Esophagus squamous epithelium (tissue), 5 donors: ENCODE measurements at regions not wholly inside any gene's neighbourhood (a gene's known extent, or its start where the extent isn't known, plus 50 kb on each side); places are given as distances from the start of the nearest gene placed in this dataset.

Source experiments
- DNase-seq: peaks from one replicate; lab custom pipeline; 2025; lab: John Stamatoyannopoulos, UW
- H3K27ac ChIP-seq, 4 donors: fragments of 200-600 bp; sonication (generic); one replicate each; pipeline ENCODE4 v1.5.1; 2016 to 2019; ENCODE audit warnings: mild to moderate bottlenecking in 1 of 4
- H3K27me3 ChIP-seq, 4 donors: fragments of 200-600 bp; sonication (generic); 1 replicate in 3 of 4; 2 replicates in 1 of 4; pipeline versions ENCODE4 v1.5.1 to v1.6.0; 2017 to 2021; ENCODE audit warnings: antibody characterized with exemption in 1 of 4
- H3K36me3 ChIP-seq, 3 donors: fragments of 200-600 bp; sonication (generic); one replicate each; pipeline ENCODE4 v1.5.1; 2016 to 2019
- H3K4me1 ChIP-seq, 3 donors: fragments of 200-600 bp; sonication (generic); one replicate each; pipeline ENCODE4 v1.5.1; 2017 to 2019
- H3K4me3 ChIP-seq, 4 donors: fragments of 200-600 bp; sonication (generic); 1 replicate in 3 of 4; 2 replicates in 1 of 4; pipeline ENCODE4 v1.5.1; 2016 to 2019; ENCODE audit warnings: mild to moderate bottlenecking in 2 of 4, moderate library complexity in 1 of 4
- H3K9me3 ChIP-seq, 3 donors: fragments of 200-600 bp; sonication (generic); one replicate each; pipeline ENCODE4 v1.5.1; 2016 to 2019
- CTCF ChIP-seq, 6 experiments: fragments of 450-650 bp in 4 of 6; fragments of 200-600 bp in 2 of 6; sonication (generic) in 2 of 6; IDR thresholded peaks; one replicate each; pipeline ENCODE4 v1.5.1; 2016 to 2019; ENCODE audit warnings: antibody characterized with exemption in 6 of 6, mild to moderate bottlenecking in 4 of 6, moderate library complexity in 4 of 6
- POLR2A ChIP-seq, 4 donors: fragments of 450-650 bp; IDR thresholded peaks; one replicate each; pipeline ENCODE4 v1.6.1; 2017; ENCODE audit warnings: antibody characterized with exemption in 4 of 4, mild to moderate bottlenecking in 4 of 4, moderate library complexity in 3 of 4
- WGBS, 2 donors: methylation state at CpG; one replicate each; pipeline ENCODE4 v1.1.5; 2018; 5-methylcytosine and 5-hydroxymethylcytosine counted together
- intact Hi-C: fragments of 100-400 bp; cut with DNase I; formaldehyde crosslinking; loops from one replicate; pipeline ENCODE4 v1.15.0; 2022
- donor health status: DM: yes; HTN: yes; CAD: no.

- Histone ChIP-seq H3K27ac (no peak overlapping the region), H3K4me3 (no peak overlapping the region), H3K27me3 (no peaks in the 10 kb centered on the region), H3K4me1 (no peaks in the 10 kb centered on the region), H3K36me3 (no peaks in the 10 kb centered on the region), H3K9me3 (no peaks in the 10 kb centered on the region)
- TF ChIP-seq CTCF (IDR thresholded peaks at IDR 0.05): no peak
- TF ChIP-seq POLR2A (IDR thresholded peaks at IDR 0.05): no peak
- 77 to 89% methylated on average over 3 of the region's 3 CpGs for WGBS, 2 donors
- DNase-seq: no peak
- intact Hi-C loops: no loop called here
These were observed 539.2 kb upstream of the PRMT6 start for GRCh38 chr1:106517224-106517623.

GRCh38 chr1:106523497-106523896, 533.0 kb upstream of the PRMT6 start:
- H3K36me3 ChIP-seq: no peaks in the 10 kb centered on the region
- no peaks in the 10 kb centered on the region for H3K4me1 ChIP-seq
- TF ChIP-seq POLR2A (IDR thresholded peaks at IDR 0.05): no peak
- TF ChIP-seq CTCF (IDR thresholded peaks at IDR 0.05): no peak
- DNase-seq: no peak
- H3K27ac ChIP-seq: no peak overlapping the region
- no peak overlapping the region for H3K4me3 ChIP-seq
- no peaks in the 10 kb centered on the region for H3K27me3 ChIP-seq
- intact Hi-C loops: no loop called here
- WGBS, 2 donors: 36 to 44% methylated on average over 6 of the region's 6 CpGs
- H3K9me3 ChIP-seq: no peaks in the 10 kb centered on the region

GRCh38 chr1:106524631-106525030, 531.8 kb upstream of the PRMT6 start:
- Histone ChIP-seq H3K4me1 (no peaks in the 10 kb centered on the region), H3K4me3 (no peak overlapping the region), H3K27me3 (no peaks in the 10 kb centered on the region), H3K27ac (no peak overlapping the region), H3K36me3 (no peaks in the 10 kb centered on the region), H3K9me3 (no peaks in the 10 kb centered on the region)
- no peak for DNase-seq
- 75 to 80% methylated on average over 3 of the region's 3 CpGs for WGBS, 2 donors
- TF ChIP-seq POLR2A (IDR thresholded peaks at IDR 0.05) (no peak), CTCF (IDR thresholded peaks at IDR 0.05) (no peak)
- intact Hi-C loops: no loop called here

GRCh38 chr1:106526650-106527049, 529.8 kb upstream of the PRMT6 start:
- Histone ChIP-seq H3K4me1 (no peaks in the 10 kb centered on the region), H3K4me3 (no peak overlapping the region), H3K9me3 (no peaks in the 10 kb centered on the region), H3K27me3 (no peaks in the 10 kb centered on the region), H3K27ac (no peak overlapping the region), H3K36me3 (no peaks in the 10 kb centered on the region)
- TF ChIP-seq POLR2A (IDR thresholded peaks at IDR 0.05) (no peak), CTCF (IDR thresholded peaks at IDR 0.05) (no peak)
- intact Hi-C loops: no loop called here
- 46 to 47% methylated on average over 2 of the region's 2 CpGs for WGBS, 2 donors
- no peak for DNase-seq

GRCh38 chr1:106534612-106535011, 521.9 kb upstream of the PRMT6 start:
- TF ChIP-seq POLR2A (IDR thresholded peaks at IDR 0.05) (no peak), CTCF (IDR thresholded peaks at IDR 0.05) (no peak)
- intact Hi-C loops: no loop called here
- DNase-seq: no peak
- H3K36me3 ChIP-seq: no peaks in the 10 kb centered on the region
- WGBS, 2 donors: 42 to 52% methylated on average over 2 of the region's 2 CpGs
- no peaks in the 10 kb centered on the region for H3K4me1 ChIP-seq
- no peak overlapping the region for H3K4me3 ChIP-seq
- no peak overlapping the region for H3K27ac ChIP-seq
- H3K9me3 ChIP-seq: no peaks in the 10 kb centered on the region
- H3K27me3 ChIP-seq: no peaks in the 10 kb centered on the region
